HG02759 (cell line): ENCODE measurements at regions not wholly inside any gene's neighbourhood (a gene's known extent, or its start where the extent isn't known, plus 50 kb on each side); places are given as distances from the start of the nearest gene placed in this dataset.

Source experiments
- ATAC-seq: cut with Tn5 transposase; IDR thresholded peaks from one replicate; pipeline ENCODE4 v1.9.1; 2021; ENCODE audit warnings: mild to moderate bottlenecking, moderate library complexity; ENCODE audit not compliant: unreplicated experiment

- ATAC-seq: no peak
These were observed 227.0 kb downstream of the ARRDC4 start for GRCh38 chr15:98187549-98187948.

DNA sequence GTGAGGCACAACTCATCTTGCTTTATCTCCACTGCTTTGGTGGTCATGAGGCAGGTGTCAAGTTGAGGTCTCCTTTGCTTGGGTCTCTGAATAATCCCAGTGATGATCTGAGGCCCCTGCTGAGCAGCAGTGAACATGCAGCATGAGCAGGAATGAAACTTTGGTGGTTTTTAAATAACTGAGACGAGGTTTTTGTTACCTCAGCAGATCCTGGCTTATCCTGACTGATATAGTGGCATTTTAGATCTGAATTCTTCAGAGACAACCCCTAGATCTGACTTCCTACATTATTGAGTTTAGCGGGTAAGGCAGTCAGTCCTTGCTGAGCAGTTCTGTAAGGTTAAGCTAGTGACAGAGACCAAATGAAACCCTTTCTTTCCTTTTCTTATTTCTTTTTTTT is 230.4 kb downstream of the ARRDC4 start:
- no peak for ATAC-seq

GRCh38 chr15:98195796-98196195 is 235.3 kb downstream of the ARRDC4 start:
- ATAC-seq: no peak

GRCh38 chr15:98196371-98196770 is 235.9 kb downstream of the ARRDC4 start:
- ATAC-seq: no peak

GRCh38 chr15:98202256-98202655 is 241.8 kb downstream of the ARRDC4 start:
- no peak for ATAC-seq

DNA sequence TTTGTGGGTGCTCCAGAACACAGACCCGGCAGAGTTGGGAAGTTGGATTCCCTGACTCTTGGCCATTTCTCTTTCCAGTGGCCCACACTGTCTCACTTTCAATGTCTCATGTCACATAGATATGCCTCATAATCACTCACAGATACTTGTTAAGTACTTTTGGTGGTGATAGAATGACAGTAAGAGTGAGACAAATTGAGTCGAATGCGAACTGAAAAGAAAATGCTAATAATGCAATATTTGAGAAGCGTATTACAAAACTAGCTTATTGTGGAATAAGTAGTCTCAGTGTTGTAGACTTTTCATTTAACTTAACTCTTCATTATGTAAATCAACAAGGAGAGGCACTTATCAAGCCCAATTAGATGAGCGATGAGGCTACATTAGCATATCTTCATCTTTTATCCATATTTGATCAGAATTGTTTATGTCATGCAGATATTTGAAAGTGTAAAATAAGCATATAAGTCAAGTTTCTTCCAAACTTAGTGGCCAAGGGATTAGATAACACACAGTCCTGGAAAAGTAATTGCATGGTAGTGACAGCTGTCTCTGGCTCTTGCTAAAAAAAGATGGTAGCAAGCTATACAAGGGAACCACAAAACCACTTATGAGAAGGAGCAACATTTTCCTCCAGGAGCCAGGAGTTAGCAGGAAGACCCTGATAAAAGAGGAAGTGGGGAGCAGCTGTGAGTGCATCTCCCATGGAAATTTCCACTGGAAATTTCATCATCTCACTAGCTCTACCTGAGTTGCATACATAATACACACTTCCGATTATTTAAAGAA is 243.6 kb downstream of the ARRDC4 start:
- no peak for ATAC-seq

GRCh38 chr15:98207928-98208327 is 247.4 kb downstream of the ARRDC4 start:
- ATAC-seq: no peak

- no peak for ATAC-seq
These were observed 253.0 kb downstream of the ARRDC4 start for GRCh38 chr15:98213346-98213979.

DNA sequence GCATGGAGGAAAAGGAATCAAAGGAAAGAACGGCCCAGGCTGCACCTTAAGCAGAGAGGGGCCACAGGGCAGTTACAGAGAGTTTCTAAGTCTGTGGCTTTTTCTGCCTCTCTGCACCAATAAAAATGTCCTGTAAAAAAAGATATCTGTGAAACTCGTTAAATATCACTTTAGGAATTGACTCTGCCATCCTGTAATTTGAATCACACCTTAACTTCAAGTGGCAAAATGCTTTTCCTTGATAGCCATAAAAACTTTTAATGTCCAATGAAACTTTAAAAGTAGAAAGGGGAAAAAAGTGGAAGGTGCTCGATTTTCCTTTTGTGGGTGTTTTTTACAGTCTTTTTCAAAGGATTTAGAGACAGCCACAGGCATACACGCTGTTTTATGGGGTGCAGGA is 255.7 kb downstream of the ARRDC4 start:
- ATAC-seq: no peak

DNA sequence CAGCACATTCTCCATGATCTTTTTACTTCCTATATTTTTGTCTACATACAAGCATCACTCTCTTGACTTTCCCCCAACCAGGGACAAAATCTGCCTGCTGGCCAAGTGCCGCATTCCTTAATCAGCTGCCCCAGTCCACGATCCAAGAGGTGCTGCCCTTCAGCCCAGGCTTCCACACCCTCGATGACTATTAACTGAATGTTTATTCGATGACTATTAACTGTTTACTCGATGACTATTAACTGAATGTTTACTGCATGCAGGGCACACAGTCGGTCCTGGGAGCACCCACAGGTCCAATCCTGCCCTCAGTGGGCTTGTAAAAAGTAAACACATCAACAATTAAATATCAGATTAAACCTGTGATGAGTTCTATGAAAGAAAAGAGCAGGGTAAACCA is 256.9 kb downstream of the ARRDC4 start:
- ATAC-seq: no peak

GRCh38 chr15:98221144-98221543 is 260.6 kb downstream of the ARRDC4 start:
- no peak for ATAC-seq

DNA sequence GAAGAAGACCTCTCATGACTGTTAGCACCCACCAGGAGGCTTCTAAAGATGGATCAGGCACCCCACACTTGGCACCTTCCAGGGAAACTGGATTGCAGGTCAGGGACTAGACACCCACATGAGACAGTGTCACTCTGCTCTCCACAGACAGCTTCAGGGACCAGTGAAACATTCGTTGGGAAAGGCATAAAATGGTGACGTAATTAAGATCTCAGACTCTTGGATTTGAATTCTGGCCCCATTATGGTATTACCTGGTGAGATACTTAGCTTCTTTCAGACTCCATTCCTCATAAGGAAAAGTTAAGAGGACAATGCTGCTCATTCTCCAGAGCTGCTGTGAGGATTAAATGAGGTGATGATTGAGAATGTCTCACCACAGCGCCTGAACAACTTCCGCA is 261.1 kb downstream of the ARRDC4 start:
- ATAC-seq: no peak

DNA sequence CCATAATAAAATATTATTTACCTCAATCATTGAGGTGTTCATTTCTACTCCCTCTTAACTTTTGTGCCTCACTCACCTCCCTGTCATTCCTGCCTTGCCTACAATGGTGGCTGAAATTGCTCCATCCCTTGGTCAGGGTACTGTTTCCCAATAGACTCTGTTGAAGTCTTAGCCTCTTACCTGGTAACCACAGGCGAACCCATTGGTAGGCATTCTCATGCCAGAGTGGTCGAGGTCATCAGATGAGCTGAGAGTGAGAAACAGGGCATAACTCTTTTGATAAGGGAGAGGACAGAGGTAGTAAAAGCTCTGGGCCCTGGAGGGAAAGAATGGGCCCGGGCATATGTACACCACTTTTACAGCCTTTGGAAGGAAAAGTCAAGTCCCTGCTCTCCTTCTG is 265.6 kb downstream of the ARRDC4 start:
- no peak for ATAC-seq

GRCh38 chr15:98226578-98226977 is 266.1 kb downstream of the ARRDC4 start:
- ATAC-seq: no peak

DNA sequence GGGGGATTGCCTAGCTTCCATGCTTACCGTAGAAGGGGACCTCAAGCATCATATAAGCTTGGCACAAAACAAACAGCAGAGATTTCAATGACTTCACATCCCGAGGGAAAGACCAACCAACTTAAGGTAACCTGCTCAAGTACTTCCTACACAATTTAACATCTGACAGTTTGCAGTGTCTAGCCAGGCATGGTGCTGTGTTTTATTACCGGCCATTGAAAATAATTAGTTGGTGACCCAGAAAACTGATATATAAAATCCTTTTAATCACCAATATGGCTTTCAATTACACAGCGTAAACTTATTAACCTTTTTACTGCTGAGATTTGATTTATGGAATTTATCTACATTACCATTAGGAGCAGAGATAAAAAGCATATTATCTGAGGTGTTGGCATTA is 268.3 kb downstream of the ARRDC4 start:
- no peak for ATAC-seq

DNA sequence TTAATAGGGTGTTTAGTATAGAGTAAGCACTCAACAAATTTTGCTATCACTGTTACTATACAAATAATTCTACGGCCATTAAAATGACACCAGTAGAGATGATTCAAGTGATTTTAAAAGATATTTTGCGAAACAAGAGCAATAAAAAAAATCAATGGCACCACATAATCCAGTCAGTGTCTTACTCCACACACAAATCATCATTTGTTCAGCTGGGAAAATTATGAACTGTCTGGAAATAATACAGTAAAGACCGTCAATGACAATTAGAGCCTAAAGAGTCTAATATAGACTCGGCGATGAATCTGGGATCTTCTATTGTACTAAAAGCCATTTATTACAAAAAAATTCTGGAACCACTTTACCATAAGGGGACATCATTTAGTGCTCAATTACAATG is 270.5 kb downstream of the ARRDC4 start:
- ATAC-seq: no peak

DNA sequence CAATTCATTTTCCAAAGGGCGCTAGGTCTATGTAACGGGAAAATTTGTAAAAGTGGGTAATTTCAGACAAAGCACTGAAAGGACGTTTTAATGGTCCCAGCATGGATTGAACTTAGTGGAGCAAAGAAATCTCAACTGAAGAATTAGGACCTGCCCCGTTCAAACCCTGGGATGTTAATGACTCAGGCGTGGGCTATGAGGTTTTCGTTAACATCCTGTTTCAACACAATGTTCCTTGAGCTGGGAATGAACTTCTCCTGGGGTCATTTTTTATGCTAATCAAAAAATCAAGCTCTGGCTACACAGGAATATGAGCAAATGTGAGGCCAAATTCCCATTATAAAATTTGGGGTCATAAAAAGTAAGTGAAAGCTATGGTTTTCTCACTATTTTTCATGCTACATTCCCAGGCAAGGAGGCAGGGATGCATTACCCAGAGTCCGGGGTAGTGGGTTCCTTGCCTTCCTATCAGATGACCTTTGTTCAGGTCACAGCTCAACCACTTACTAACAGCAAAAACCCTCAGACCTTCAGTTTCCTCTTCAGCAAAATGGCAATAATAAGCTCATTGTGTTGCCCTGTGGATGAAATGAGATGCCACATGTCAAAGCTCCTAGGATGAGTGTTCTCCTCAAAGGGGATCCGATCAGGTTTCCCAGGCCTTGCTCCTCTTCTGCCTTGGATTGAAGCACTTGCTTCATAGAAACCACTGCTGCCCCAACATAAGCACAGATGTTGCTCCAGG is 271.4 kb downstream of the ARRDC4 start:
- ATAC-seq: no peak

GRCh38 chr15:98232761-98233160 is 272.3 kb downstream of the ARRDC4 start:
- no peak for ATAC-seq

GRCh38 chr15:98233873-98234272 is 273.4 kb downstream of the ARRDC4 start:
- ATAC-seq: no peak

DNA sequence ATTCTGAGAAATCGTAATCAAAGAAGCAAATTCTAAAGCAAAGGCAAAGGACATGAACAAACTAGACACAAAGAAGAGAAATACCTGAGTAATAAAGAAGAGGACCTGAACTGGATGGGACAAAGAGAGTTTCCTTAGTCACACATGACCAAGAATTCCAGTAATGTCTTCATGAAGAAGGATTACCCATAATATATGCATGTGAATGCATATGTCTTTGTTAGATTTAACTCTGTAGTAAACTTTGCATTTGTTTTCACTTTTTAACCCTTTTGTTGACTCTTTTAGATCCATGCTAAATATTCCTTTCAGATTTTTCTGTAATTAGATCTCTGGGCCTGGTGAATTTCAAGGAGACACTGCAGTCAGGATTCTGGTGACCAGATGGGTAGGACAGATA is 279.8 kb downstream of the ARRDC4 start:
- no peak for ATAC-seq

DNA sequence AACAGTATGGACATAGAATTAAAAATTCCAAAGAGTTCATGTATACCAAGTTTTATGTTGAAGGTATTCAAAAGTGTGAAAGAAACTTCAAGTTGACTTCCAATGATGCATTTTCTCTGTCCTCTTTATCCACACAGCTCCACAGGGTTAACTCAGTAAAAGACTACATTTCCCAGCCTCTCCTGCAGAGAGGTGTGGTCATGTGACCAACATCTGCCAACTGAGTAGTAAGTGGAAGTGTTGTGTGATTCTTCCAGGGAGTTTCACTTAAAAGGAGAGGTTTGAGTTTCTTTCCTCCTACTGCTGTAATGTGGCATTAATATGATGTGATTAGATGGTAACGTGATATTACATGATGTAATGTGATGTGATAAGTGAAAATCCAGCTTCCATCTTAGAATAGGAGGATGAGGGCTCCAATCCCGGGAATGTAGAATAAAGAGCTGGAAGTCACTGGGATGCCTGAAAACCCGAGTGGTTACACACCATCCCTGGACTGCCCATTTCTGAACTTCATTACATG is 280.6 kb downstream of the ARRDC4 start:
- ATAC-seq: no peak

- ATAC-seq: no peak
These were observed 296.8 kb downstream of the ARRDC4 start for GRCh38 chr15:98257290-98257689.
